HG03342 (cell line): ENCODE measurements at regions not wholly inside any gene's neighbourhood (a gene's known extent, or its start where the extent isn't known, plus 50 kb on each side); places are given as distances from the start of the nearest gene placed in this dataset.

Source experiments
- ATAC-seq: cut with Tn5 transposase; IDR thresholded peaks from one replicate; pipeline ENCODE4 v1.9.1; 2021; ENCODE audit warnings: mild to moderate bottlenecking, moderate library complexity; ENCODE audit not compliant: unreplicated experiment

DNA sequence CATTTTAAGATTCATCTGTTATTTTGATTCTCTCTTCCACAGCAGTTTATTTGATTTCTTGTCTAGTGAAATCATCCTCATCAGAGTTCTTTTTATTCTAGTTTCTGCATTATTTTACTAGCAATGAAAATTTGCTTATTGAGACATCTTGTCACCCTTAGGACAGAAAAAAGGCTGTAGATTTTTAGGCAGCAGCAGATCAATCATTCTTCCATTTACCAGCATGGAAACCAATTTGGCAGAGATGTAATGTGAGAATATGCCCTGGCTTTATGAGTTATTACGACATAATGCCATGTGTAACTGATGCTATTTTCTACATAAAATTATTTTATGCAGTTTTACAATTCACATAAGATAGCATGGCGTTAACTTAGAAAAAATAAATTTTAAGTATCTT lies 688.6 kb upstream of the SLC10A2 start:
- no peak for ATAC-seq

DNA sequence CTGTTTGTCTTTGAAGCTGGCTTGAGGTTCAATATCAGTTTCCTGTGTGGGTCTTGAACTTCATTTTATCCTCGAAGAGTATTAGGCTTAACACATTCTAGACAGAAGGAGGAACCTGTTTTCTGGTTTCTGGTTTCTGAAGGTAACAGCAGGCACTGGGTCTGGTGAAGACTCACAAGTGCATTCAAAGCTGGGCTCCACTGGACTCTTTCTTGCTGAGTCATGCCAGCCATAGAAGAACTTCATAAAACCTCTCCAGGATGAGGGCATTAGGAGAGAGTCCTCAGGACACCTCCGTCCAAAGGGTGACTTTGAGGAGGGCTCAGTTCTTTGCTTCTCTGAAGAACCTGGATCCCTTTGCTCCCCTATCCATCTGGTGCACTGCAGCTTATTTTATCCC lies 668.6 kb upstream of the SLC10A2 start:
- ATAC-seq = no peak

DNA sequence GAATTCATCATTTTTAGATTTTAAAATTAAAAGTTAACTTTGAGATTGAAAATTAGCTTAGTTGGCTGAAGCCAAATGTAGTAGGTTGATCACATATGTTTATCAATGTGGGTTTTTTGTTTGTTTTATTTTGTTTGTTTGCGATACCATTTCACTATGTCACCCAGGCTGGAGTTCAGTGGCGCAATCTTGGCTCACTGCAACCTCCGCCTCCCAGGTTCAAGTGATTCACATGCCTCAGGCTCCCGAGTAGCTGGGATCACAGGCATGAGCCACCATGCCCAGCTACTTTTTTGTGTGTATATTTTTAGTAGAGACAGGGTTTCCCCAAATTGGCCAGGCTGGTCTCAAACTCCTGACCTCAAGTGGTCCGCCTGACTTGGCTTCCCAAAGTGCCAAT lies 665.7 kb upstream of the SLC10A2 start:
- no peak for ATAC-seq

DNA sequence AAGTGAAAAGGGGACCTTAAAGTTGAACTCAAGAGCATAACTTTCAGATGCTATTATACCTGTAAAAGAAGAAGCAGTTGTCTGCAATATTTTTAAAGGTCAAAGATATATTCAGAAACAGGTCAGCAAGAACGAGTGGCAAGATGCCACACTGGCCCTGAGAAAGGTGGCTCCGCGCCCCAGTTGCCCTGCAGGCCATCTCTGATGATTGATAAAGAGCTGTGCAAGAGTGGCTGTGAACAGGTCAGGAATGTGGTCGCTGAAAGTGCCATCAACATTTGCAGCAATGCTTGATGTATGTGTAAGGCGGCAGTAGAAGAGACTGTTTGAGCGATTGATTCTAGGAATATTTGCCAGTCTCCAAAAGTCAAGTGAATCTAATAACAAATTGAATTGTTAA lies 664.2 kb upstream of the SLC10A2 start:
- no peak for ATAC-seq

DNA sequence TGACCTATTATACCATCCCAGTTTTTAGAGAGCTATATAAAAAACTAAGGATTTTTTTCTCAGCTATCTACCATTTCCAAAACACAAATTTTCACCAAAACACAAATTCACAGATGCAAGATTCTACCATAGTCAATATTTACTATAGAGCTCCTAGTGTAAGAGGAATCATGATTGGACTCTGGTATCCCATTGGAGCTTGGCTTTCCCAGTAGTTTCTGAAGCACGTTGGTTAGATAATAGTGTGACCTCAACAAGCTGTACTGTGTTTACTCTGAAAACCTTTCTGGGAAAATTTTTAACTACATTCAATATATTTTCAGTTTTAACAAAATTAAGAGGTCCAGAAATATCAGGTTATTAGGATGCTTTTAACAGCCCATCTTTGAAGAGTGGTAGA lies 660.6 kb upstream of the SLC10A2 start:
- no peak for ATAC-seq

DNA sequence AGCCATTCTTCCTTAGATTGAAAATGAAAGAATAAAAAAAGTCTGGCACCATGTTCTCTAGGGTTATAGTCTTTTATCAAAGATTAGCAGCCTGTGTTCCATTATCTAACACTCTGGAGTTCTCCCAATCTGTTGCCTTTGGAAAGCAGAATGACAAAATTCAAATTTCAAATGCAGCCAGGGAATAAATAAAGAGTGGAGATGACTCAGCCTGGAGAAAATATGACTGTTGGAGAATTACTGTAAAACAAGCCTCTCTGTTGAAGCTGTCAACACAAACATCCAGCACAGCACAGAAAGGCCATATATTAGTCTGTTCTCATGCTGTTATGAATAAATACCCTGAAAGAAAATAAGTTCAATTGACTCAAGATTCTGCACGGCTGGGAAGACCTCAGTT lies 650.5 kb upstream of the SLC10A2 start:
- no peak for ATAC-seq

DNA sequence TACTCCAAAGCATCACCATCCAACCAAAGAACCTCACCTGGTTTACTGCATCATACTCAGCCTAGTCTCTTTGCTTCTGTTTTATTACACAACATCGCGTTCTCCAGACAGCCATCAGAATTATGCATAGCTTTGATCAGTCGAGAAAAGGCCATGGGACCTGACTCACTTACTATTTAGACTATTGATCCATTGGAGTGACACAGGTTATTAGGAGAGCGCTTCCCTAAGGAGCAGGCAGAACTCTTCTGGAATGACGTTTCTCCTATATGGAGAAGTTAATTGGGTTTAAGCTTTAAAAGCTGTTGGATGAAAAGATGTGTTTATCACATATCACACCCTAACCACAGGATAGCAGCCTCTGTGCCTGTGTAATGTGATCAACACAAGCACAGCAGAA lies 649.1 kb upstream of the SLC10A2 start:
- ATAC-seq = no peak

DNA sequence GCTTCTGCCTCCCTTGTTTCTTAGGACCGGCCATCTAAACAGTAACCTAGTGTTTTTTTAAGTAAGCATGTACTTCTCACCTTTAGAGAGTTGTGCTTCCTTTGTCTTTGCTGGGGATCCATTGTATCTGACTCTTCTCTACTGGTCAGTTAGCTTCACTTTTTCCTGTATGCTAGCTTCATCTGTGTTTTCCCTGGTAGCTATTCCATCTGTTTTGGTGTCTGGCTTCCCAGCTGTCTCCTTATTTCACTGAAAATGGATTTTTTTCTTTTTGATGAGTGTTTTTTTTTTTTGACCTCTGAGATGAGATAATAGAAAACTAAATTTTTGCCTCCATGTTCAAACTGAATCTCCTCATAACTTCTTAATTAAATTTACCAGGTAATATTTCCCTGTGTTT lies 637.0 kb upstream of the SLC10A2 start:
- no peak for ATAC-seq

DNA sequence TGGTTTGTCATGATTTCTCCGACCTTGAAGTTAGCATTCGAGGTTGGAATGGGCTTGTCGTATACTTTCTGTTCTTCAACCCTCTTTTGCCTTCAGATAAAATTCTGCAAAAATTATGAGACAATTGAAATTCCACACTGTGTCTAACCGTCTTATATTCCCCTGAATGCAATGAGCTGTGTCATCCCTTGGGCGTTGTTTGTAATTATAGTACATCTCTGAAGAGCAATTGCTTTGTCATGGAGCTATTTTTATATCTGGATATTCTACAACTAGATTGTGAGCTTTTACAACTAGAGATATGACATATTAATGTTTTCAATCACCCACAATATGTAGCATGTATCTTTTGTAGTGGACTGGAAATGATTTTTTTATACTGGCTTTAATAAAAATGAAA lies 631.8 kb upstream of the SLC10A2 start:
- no peak for ATAC-seq

DNA sequence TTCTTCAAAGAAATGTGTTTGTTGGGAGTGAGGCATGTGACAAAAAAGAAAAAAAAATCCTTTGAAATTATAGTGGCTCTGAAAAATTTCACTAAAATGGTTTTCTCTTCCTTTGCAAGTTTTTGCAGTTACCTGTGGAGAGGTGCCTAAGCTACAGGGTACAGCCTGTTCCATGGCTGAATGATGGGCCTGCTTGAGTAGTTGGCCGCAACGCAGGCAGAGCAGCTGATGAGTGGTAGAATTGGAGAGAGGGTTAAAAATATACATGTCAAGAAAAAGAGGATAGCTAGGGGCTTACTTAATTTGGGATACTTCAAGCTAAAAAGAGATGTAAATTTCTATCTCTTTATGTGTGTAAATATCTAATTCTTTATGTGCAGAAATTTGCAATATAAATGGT lies 629.1 kb upstream of the SLC10A2 start:
- ATAC-seq = no peak

DNA sequence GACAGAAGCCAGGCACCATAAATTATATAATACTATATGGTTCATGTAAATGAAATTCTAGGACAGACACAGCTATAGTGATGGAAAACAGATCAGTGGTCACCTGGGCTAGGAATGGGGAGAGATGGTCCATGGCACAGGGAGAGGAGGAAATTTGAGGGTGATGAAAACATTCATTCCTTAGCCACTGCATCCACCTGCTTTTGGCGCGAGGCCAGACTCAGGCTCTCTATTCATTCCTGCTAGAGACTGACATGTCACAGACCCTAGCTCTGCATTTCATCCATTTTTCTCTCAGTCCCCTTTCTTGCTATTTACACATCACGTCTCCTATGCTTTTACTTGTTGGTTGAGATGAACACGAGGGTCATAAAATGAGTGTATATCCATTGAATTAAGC lies 628.3 kb upstream of the SLC10A2 start:
- ATAC-seq = no peak

DNA sequence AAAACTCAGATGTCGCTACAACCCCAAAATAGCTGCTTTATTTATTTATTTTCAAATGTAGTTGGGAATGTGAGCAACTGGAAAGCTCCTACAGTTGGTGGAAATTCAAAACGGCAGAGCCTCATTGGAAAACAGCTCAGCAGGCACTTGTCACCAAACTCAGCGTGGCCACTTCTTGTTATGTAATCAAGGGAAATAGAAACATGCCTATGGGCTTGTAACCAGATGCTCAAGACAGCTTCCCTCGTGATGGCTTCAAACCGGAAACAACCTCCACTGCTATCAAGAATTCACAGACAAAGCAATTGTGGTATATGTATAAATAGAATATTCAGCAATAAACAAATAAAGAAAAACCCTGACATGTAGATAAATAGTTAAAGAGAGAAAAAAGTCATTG lies 627.8 kb upstream of the SLC10A2 start:
- ATAC-seq = no peak

DNA sequence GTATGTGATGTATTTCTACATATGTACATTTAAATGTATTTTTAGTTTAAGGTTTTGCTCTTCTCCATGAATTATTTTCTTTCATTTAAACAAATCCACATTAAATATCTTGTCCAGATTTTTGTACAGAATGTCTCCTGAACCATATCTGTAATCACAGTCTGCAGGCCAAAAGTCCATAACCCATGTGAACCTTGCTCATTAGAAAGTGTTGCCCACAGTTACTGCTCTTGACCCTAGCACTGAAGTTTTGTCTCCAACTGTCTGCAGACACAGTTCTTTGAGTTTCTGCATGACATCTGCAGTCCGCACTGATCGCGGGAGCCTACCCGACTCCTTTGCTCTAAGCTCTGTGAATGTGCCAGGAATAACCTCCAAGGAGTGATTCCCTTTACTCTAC lies 626.2 kb upstream of the SLC10A2 start:
- no peak for ATAC-seq

DNA sequence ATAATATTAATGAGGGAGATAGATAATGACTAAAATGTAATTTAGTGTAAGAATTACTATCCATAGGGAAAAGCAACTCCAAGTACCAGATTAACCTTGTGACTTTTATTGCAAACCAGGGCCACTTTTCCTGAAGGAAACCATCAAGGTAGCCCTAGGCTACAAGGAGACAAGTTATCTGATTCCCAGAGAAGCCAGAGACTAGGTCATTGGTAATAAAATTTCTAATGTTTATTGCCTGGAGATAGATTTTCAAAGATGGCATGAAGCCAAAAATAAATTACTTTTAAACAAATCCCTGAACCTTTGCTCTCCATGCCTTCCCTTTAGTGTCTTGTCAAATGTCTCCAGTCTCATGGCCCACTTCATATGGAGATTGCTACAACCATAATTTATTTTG lies 610.1 kb upstream of the SLC10A2 start:
- no peak for ATAC-seq

DNA sequence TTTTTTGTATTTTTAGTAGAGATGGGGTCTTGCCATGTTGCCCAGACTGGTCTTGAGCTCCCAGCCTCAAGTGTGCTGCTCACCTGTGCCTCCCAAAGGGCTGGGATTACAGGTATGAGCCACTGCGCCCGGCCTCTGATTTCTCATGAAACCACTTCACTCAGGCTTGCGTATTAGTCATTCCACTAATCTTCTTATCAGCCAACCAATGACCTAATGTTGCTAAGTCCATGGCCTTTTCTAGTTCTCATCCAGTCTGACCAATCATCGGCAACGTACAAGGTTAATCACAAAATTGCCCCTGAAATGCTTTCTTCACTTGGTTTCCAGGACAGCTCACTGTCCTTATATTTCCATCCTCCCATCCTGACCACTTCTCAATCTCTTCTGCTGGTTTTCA lies 605.3 kb upstream of the SLC10A2 start:
- ATAC-seq = no peak

DNA sequence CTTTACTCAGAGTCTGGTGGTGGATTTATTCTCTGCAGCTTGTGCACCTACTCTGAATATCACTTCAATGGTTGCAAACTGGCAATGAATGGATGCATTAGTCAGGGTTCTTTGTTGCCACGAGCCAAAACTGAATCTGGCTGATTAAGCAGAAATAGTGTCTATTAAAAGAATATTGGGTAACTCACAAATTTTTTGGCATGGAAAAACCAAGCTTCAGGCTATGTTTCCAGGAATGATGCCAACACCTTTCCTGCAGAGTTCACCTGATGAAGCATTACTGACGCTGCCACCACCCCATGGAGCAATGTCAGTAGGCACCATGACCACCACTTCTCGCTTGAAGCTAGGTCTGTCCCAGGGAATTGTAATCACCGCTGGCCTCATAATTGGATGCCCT lies 597.8 kb upstream of the SLC10A2 start:
- ATAC-seq = no peak

DNA sequence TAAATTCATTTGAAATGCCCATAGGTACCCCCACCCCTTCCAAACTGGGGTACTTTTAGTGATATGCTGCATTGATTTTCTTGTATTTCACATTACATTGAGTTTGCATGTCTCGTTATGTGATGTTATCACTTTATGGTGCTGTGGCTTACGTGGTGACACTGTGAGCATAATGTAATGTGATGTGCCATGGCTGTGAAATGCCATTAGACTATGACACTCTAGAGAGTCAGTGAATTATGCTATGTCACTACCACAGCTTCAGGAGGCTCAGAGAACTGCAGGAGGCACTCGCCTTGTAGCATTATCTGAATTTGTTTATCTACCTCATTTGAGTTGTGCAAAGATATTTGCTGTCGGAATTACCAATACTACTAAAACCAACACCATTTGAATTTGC lies 590.1 kb upstream of the SLC10A2 start:
- no peak for ATAC-seq

DNA sequence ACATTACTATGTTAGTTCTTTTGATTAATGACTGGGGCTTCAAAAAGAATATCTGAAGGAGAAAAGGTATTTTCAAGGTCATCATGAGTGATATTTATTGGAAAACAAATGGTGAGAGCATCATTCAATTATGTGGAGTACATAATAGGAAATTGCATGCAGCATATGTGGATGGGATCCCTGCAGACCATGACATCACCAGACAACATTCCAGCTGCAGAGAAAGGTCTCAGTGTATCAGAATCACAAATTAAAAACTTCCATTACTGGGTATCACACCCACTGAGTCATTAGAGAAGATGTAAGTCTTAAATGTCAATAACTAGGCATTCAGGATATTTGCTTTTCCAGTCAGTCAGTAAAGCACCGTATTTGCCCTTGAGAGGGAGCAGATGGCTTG lies 574.4 kb upstream of the SLC10A2 start:
- no peak for ATAC-seq

DNA sequence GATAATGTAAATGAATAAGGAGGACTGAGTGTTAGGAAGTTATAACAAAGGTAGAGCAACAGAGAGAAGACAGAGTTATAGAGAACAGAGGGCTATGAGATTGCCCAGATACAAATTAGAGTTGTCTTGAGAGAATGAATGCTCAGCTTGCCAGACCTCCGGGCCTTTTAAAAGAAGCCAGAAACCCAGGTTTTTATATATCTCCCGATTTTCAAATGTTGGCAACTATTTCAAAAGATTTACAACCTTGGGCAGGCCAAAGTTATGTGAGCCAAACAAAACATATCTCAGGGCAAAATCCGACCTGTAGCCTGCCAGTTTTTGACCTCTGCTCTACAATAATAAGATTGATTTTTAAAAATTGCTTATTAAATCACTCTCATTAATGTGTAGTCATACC lies 573.1 kb upstream of the SLC10A2 start:
- ATAC-seq = no peak

DNA sequence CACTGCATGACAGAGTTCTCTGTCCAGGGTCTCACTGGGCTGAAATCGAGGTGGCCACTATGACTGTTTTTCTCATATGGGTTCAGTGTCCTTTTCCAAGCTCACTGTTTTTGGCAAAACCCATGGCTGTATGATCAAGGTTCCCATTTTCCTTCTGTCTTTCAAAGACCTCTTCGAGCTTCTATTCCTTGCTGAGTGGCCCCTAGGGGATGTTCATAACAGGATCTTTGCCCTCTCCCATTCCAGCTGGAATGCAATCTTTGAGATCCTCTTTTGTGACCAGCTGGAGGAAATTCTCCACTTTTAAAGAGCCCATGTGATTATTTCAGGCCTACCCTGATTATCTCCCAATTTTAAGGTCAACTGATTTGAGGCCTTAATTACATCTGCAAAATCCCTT lies 572.5 kb upstream of the SLC10A2 start:
- ATAC-seq = no peak

DNA sequence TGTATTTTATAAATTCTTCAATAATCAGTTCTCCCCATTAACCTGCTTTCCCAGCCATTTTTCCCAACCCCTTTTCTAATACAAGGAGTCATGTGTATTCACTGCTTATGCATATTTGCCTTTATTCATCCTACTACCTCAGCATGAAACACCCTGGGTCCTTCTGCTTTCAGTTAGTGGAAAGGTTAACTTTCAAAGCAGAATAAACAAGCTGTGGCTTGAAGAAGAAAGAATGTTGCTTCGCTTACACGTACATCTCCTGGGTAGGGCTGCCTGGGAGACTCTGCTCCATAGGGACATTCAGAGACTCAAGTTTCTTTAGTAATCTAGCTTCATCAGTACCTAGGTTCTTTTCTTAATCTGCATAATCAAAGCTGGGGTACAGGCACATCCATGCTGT lies 567.8 kb upstream of the SLC10A2 start:
- no peak for ATAC-seq

DNA sequence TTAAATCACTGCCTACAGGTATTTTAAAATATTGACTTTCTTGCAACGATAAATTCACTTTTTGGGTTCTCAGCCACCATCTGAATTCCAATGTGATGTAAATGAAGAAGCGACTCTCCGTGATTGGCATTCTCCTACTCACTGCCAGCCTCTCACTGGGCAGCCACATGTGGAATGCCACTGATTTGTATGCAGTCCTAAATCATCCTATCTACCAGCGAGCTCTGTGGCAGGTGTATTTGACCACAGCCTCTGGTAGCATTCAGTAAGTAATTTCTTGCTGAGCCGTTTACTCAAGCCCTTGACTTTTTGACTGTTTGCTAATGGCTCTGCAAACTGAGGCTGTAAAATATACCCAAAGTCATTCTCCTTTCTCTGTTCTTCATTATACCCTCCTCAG lies 559.0 kb upstream of the SLC10A2 start:
- ATAC-seq = no peak

DNA sequence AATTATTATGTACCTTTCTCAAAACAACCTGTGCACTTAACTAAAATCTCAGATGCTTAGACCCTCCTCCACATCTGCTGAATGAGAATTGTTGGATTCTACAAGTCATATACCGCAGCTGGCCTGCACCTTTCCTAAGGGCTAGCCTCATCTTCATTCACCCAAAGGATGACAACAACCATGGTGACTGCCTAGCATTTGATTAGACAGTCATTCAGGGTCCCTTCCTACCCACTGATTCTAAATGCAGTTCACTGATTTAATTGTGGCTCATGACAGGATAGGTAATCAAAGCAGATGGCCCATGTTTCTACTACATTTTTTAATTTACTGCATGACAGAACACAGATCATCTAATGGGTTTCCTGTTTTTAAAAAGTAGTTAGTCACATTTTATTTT lies 551.9 kb upstream of the SLC10A2 start:
- ATAC-seq = no peak

DNA sequence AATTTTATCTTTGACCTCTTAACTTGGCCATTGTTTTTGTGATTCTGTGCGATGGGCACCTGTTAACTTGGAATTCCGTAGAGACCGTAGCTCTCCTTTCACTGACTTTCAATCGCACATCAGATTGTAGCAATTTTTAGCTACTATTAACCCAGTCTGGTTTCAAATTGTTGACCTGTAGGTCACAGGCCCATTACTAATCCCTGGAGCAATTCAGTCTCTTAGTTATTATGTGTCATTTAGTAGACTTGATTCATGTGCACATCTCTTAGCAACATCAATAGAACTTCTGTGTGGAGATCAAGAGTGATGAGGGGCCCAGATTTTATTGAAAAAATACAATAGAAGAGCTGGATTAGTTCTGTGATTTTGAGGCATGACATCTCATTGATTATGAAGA lies 549.6 kb upstream of the SLC10A2 start:
- ATAC-seq = no peak
